ENCODE measurements at regions not wholly inside any gene's neighbourhood (a gene's known extent, or its start where the extent isn't known, plus 50 kb on each side); places are given as distances from the start of the nearest gene placed in this dataset.

DNA sequence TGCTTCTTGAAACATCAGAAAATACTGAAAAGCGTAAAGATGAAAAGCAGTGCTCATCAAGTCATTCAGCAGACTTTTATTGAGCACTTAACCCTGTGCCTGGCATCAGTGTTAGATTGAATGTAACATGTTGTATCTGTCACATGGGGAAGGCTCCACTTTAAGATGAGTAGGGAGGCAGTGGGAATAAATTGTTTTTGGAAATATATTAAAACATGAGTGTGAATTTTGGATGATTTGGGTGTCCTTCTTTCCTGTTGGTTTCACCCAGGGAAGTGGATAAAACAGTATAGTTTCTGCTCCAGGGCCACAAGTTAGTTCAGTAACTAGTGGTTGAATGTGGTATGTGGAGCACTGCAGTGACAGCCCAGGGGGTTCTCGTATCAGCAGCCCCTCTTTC, 301.4 kb upstream of the TPM1 start:
- no peak for DNase-seq (ENCODE audit: low read depth in 2 of 2)

DNA sequence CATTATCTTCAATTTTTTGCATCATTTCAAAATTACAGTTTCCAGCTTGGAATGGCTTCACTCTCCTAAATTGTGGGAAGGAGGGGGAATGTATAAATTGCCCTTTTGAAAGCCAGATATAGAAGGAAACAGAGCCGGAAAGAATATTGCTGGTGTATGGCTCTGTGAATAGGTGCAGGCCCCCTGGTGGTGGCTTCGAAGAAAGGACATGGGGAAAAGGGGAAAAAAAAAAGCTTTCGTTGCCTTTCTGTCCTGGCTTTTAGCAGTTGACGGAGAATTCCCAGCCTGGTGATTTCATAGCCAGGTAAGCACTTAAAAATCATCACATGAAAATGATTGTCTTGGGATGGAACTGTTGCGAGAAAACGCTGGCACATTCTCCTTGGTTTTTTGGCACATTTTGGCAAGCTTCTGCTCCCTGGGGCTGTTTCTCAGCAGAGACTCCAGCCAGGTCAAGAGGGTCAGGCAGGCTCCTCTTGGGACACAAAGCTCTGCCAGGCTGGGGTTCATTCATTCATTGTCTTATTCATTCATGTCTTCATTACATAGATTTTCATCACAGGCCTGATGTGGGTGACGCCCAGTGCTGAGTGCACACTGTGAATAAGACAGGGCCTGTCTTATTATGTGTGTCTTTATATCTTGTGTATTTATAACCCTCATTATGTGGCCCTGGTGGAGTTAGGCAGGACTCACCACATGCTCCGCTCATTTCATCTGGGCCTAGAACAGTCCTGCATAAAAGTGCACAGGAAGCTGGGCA, 300.0 kb upstream of the TPM1 start:
- DNase-seq (ENCODE audit: low read depth in 2 of 2), result peak in 1 of 2 donors; percentile 4

DNA sequence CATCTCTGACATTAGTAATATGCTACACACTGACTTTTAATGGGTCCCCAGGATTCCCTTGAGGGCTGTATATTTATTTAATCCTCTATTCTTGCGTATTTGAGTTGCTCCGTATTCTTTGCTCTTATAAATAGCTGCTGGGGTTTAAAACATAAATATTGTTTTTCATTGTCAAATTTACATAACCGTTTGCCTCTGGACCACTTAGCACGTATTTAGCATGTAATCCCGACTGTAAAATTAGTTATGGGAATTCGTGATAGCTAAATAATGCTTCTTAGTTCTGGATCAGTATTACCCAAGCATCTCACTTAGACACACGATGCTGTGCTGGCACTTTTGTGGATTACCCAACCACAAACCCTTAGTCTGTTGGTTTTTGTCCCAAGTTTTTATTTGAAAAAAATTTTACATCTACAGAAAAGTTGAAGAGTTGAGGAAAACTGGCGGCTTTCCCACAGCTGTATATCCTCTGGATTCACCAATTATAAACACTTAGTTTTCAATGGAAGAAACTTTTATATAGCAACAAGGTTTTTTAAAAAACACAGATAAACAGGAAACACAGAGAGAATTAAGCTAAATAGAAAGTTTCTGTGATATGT, 296.8 kb upstream of the TPM1 start:
- DNase-seq (ENCODE audit: low read depth in 2 of 2), result no peak

DNA sequence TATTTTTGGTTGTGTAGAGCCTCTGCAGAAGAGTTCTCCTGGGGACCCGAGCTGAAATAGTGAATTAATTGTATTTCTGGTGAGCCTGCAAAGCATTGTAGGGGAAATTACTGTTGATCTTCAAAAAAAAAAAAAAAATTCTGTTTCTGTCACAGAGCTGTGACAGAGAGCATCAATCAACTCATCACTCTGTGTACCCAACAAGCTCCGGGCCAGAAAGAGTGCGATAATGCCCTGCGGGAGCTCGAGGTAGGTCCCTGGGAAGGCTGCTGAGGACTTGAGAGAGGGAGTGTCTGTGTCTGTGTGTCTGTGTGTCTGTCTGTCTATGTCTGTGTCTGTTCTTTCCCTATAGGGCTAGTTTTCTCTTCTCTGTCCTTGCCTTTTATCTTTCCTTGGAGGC, 294.4 kb upstream of the TPM1 start:
- no peak for DNase-seq (ENCODE audit: low read depth in 2 of 2)

DNA sequence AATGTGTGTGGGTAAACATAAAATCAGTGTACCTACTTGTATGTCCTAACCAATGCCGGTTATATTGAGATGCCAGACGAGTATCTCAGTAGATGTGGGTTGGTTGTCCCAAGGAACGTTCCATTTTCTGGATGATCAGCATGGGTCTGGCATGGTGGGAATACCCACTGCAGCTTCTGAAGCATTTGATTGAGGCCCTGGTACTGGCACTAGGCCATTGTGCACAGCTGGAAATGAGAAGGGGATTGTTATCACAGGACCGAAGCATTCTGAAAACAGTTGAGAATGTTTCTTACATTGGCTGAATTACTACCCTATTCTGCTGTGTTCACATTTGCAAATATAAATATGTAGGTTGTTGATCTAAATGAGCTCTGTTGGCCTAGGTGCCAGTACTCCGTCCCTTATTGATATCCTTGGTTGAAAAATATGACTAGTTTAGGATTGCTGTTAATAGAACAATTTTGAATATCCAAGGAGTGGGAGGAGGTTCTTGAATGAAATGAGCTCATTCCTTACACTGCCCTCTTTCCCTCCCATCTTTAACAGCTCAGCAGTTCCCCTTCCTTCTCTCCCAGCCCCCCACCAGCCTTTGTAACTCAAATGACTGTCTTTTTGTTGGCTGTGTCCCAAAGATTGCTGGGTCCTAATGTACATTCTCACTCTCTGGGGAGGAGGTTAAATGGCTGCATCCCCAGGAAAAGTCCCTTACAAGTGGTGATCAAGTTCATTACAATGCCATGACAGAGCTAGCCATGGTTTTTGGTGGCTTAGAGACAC, 293.3 kb upstream of the TPM1 start:
- no peak for DNase-seq (ENCODE audit: low read depth in 2 of 2)

DNA sequence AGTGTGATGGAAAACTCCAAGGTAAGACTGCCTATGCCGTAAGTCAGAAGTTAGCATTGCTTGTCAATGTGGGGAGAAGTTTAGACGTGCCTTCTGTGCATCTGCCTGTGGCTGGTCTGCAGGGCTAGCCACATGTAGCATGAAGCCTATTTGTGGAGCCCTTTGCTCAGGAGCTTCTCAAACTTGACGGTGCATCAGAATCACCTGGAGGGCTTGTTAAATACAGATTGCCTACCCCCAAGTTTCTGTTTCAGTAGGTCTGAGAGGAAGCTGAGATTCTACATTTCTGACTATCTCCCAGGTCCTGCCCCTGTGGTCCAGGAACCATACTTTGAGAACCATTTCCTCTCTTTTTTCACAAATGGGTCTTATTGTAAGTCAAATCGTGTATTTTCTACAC, 292.1 kb upstream of the TPM1 start:
- DNase-seq (ENCODE audit: low read depth in 2 of 2), result no peak

DNA sequence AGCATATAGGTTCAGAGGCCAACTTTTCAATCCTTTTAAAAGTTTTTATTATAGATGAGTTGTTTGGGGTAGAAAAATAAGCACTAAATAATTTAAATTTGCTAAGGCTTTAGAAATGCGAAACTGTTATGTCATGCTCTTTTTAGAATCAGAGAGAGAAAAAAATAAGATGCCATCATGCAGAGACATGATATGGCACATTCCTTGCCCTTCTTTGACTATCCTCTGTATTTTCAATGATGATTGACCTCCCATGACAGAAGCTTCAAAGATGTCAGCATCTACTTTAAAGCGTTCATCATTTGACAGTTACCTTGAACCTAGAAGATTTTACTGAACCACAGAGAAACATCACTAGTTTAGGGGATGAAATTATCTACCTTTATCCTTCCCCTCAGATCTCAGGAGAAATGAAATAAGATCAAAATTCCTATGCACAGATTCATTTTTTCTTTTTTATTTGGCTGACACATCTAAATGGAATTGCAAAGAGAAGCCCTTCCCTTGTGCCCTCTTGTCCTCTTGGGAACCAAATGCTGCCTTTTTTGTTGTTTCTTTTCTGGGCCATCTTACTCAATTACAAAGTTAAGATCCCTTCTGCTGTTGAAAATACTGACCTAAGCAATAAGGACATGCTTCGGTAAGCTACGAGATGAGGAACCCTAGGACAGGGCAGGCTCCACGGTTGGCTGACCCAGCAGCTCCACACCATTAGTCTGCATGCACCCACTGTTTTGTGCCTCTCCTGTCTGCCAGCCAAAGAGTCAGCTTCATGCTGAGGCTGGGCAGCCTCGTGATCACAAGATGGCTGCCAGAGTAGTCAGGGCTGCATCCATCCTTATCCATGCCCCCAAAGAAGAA, 289.7 kb upstream of the TPM1 start:
- no peak for DNase-seq (ENCODE audit: low read depth in 2 of 2)

DNA sequence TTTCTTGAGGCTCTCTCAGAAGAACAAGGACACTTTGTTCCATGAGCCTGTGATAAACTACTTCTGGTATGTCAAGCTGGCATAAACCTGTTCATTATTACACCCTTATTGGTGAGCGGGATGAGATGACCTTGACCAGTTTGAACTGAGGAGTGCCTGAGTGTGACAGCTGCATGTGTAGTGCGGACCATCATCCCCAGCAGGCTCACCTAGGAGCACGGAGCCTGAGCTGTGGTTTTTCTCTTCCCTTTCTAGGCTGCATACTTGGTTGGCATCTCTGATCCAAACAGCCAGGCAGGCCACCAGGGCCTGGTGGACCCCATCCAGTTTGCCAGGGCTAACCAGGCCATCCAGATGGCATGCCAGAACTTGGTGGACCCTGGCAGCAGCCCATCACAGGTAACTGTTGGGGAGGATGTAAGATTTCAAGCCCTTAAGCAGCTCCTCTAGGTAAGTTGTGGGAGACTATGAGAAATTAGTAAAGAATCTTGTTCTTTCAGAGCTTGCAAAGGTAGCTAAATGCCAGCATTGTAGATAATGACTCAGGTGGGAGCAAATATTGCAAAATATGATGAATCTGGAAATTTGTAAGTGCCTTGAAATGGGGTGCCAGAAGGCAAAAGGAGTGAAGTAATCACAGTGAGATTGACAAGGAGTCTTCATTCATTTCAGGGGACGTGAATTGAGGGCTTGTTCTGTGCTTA, 288.9 kb upstream of the TPM1 start:
- no peak for DNase-seq (ENCODE audit: low read depth in 2 of 2)

DNA sequence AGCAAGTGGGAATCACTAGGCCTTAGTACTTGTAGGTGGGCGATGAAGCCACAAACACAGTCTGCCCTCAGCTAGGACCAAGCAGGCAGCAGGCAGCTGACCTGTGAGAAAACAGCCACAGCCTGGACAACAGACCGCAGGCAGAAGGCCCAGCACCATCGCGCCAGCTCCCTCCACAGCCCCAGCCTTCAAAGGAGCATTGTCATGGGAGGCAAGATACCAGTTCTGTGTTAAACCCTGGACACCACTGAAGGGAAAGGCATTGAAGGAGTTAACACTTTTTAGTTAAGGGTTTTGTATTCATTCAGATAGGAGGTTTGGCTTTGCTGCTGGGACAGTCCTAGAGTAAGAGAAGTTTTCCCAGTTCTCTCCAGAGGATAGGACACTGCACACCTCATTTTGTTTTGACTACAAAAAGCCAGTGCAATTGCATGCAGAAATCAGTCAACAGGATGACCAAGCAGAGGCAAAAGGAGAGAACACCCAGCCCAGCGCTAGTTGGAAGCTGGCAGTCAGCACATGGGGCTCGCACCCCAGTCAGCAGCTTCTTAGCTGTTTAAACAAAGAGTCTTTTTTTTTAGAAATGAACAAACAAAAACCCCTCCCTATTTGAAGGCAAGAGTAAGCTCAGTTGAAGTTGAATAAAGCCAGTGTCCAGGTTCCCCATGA, 286.1 kb upstream of the TPM1 start:
- no peak for DNase-seq (ENCODE audit: low read depth in 2 of 2)

DNA sequence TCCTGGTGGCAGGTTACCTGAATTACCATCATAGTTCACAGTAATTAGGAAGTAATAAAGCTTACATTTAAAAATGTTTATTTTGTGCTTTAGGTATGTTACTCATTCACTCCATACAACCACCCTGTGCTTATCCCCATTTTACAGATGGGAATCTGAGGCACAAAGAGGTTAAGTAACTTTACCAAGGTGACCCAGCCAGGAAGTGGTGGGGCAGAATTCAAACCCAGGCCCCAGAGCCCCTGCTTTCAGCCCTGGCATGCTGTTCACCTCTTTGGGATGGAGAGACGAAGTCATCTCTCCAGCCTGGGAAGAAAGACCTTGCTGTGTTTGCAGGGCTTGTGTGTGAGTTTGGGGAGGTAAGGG, 285.6 kb upstream of the TPM1 start:
- no peak for DNase-seq (ENCODE audit: low read depth in 2 of 2)

DNA sequence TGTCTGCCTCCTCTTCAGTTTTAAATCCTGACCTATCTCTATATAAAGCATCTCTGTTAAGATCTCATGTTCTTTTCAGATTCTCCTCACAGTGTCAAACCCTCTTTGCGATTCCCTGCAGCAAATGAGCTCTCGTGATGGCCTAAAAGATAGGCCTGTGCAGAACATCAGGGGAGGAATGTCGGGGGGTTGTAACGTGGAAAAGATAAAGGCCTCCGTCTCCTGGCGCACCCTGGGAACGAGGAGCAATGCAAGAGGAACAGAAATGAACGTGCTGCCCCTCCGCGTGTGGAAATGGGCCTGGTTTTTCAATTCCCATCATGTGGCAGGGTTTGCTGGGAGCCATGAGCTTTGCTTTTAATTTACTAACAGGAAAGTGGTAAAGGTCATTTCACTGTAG, 285.0 kb upstream of the TPM1 start:
- no peak for DNase-seq (ENCODE audit: low read depth in 2 of 2)

DNA sequence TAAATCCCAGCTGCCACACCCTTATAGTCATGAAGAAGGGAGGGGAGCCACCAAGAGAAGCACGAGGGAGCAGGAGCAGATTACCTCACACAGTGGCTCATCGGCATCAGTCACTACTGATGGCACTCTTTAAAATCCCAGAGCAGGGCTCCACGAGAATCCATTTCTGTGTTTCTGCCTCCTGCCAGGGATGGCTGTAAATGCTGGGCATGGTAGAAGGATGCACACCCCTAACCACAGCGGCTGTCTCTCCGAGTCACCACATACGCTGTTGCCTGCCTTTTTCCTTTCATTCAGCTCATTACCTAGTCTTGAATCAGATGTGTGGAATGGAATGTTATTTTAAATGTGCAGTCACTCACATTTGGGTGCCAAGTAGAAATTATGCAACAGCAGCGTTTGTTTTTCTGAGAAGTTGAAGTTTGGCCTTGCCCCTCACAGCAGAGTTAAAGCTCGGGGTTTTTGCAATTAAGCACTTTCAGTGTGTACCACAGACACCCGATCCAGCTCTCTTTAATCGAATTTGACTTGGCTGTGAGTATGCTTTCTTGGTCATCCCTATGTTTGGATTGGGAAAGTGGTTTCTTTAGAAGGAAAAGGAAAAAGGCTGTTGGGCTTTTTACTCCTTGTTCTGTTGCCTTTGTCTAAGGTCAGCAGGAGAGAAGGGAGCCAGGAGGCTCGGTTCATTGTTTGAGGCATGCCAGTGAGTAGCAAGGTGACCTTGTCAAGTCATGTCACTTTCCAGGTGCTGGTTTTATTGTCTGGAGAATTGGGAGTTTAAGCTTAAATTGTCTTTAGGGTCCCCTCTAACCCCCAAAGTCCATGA, 284.2 kb upstream of the TPM1 start:
- no peak for DNase-seq (ENCODE audit: low read depth in 2 of 2)

DNA sequence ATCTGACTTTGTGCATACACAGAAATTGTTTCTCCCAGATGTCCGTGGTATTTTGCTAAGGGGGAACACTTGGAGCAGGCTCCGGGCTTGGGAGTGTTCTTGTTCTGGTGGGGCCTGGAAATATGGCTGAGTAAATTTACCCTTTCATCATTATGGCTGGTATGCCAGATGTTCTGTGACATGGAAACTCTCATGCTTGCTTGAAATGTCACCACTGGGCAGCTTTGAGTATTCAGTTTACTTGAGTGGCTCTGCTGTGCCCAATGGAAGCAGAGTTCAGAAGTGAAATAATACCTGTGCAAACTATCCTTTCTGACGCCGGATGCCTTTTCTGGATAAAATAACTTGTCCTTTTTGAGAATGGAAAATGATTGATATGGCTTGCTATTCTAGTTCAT, 283.6 kb upstream of the TPM1 start:
- no peak for DNase-seq (ENCODE audit: low read depth in 2 of 2)

DNA sequence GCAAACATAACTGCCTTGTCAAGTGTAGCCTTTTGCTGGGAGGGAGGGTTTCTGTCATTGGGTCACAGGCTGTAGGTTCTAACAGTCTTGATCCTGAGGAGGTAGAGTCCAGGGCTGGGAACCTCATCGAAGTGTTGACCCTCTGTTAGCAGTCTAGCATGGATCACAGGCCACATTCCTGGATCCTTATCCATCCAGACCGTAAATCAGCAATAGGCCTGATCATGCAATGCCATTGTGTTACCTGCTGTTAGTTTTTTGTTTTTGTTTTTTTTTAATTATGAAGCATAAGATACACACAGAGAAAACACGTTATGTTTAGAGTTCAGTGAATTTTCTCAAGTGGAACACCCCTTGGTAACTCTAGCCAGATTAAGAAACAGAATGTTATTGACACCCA, 282.0 kb upstream of the TPM1 start:
- no peak for DNase-seq (ENCODE audit: low read depth in 2 of 2)

DNA sequence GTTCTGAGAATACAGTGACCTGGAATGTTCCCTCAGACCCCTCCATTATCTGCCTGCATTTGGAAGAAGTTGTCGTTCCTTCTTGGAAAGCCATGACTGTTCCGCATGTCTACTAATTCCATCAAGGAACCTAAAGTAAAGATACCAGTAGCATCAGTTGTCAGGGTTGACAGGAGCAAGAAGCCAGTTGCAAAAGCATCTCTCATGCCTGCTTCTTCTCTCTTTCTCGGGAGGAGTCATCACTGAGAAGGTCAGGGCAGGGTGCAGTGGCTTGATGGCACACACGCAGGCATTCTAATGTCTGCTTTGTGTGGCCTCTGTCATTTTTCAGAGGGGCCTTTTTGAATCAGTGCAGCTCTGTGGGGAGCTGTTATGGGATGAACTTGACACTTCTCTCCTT, 276.6 kb upstream of the TPM1 start:
- no peak for DNase-seq (ENCODE audit: low read depth in 2 of 2)

DNA sequence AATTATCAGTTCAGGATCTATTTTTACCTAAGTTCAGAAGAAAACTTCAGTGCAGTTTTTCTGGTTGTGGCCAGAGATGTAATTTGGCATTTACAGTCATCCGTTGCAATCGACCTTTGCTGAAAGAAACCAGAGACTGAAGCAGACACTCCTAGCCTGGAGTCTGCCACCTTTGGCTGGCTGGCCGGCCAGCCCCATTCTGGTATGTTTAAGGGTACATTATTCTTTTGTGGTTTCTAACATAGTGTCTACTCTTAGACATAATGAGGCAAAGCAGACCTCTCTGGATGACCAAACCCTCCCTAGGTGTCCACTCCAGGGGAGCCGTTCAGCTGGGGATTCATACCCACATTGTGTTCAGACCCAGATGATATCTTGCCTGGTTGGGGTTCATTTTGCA, 275.9 kb upstream of the TPM1 start:
- DNase-seq (ENCODE audit: low read depth in 2 of 2), result no peak

DNA sequence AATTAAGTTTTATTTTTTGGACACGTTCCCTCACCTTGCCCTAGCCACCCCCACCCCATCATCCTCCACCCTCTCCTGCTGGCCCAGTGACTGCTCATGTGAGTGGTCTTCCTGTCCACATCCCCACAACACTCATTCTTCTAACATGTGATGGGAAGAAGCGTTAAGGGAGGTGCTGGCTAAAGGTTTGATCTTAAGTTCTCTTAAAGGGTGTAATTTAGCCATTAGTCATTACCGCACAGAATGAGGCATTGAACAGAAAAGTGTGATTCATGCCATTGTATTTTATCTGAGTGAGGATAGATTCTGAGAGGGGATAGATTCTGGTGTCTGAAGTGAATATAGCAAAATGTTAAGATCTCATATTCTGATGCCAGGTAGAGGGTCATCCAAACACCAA, 272.9 kb upstream of the TPM1 start:
- DNase-seq (ENCODE audit: low read depth in 2 of 2), result no peak

DNA sequence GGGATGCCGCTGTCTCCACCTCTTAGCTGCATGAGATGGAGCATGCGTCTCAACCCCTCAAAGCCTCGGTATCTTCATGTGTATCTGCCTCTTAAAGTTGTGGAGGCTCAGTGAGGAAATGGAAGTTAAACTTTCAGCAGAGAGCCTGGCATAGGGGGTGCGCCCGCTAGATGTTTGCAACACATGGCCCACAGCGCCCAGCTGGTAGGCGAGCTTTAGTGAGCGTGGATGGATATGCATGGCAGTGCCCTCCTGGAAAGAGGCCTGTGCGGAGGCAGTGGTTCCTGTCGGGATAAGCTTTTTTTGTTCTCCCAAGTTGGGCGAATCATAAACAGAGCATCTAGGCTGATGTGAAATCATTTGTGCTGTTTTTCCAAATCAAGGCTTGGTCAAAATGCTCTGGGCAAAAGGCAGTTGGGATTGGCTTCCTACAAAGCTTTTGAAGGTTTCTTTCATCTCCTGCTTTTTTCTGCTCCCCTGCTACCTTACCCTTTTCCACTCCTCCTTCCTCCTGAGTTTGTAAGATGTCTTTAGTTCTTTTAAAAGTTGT, 272.4 kb upstream of the TPM1 start:
- DNase-seq (ENCODE audit: low read depth in 2 of 2), result no peak

DNA sequence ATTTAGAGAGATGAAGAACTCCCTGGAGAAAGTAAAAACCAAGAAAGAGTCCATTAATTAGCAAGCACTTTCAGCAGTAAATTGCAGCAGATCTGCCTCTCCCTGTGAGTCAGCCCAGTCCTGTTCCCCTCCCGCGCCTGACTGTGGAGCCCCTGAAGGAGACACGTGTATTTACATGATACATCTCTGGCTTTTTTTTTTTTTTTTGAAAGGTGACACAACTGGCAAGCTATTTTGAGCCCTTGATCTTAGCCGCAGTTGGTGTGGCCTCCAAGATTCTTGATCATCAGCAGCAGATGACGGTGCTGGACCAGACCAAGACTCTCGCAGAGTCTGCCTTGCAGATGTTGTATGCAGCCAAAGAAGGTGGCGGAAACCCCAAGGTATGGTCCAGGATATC, 271.8 kb upstream of the TPM1 start:
- DNase-seq (ENCODE audit: low read depth in 2 of 2), result no peak

DNA sequence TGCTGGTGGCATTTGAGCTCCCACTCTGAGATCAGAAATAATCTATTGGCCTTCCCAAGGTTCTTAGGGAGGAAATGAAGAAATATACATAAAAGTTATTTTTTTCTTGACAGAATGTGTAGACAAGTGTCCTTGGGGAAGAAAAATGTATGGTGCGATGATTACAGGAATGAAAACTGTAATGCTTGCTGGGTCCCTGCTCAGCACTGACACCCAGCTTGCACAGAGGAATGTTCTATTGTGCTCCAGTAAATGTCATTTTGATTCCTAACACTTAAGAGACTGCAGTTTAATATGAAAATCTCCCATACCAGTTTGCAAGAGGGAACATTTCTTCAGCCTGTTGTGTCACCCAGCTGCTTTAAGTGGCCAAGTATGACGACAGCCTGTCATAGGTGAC, 271.3 kb upstream of the TPM1 start:
- no peak for DNase-seq (ENCODE audit: low read depth in 2 of 2)

Data from stimulated activated CD4-positive, alpha-beta T cell treated with anti-CD3 and anti-CD28 coated beads, Interleukin-1b, Interleukin-23, amount 100 ng/mL, for 1 hour (primary cell).